ENCODE measurements at regions not wholly inside any gene's neighbourhood (a gene's known extent, or its start where the extent isn't known, plus 50 kb on each side); places are given as distances from the start of the nearest gene placed in this dataset.

- no peaks in the 10 kb centered on the region for H3K9me3 ChIP-seq
- no peaks in the 10 kb centered on the region for H3K27me3 ChIP-seq
- no peaks in the 10 kb centered on the region for H3K36me3 ChIP-seq
- DNase-seq = no peak
- no peaks in the 10 kb centered on the region for H3K4me1 ChIP-seq
- no peak overlapping the region for H3K4me3 ChIP-seq
- intact Hi-C loops (cut with DNase I; ENCODE audit: low total_unique reads) = no loop called here
- TF ChIP-seq, protein P1, sequence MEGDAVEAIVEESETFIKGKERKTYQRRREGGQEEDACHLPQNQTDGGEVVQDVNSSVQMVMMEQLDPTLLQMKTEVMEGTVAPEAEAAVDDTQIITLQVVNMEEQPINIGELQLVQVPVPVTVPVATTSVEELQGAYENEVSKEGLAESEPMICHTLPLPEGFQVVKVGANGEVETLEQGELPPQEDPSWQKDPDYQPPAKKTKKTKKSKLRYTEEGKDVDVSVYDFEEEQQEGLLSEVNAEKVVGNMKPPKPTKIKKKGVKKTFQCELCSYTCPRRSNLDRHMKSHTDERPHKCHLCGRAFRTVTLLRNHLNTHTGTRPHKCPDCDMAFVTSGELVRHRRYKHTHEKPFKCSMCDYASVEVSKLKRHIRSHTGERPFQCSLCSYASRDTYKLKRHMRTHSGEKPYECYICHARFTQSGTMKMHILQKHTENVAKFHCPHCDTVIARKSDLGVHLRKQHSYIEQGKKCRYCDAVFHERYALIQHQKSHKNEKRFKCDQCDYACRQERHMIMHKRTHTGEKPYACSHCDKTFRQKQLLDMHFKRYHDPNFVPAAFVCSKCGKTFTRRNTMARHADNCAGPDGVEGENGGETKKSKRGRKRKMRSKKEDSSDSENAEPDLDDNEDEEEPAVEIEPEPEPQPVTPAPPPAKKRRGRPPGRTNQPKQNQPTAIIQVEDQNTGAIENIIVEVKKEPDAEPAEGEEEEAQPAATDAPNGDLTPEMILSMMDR (IDR thresholded peaks at IDR 0.05) = no peak
- TF ChIP-seq POLR2A (IDR thresholded peaks at IDR 0.05) = no peak
- H3K27ac ChIP-seq = no peak overlapping the region
Observed at GRCh38 chr2:65491381-65491905, 59.0 kb upstream of the SPRED2 start.

DNA sequence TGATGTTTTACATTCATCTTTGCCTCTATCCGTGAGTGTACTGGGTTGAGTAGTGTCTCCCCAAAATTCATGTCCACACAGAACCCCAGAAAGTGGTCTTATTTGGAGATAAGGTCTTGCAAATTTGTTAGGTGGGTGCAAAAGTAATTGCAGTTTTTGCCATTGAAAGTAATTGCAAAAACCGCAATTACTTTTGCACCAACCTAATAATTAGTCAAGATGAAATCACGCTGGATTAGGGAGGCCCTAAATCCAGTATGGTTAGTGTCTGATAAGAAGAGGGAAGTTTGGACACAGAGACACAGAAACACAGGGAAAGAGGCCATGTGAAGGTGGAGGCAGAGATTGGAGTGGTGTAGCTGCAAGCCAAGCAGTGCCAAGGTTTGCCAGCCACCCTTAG is 57.8 kb upstream of the SPRED2 start:
- H3K27me3 ChIP-seq = no peaks in the 10 kb centered on the region
- no peaks in the 10 kb centered on the region for H3K36me3 ChIP-seq

GRCh38 chr2:65489269-65489668 is 56.9 kb upstream of the SPRED2 start:
- TF ChIP-seq POLR2A (IDR thresholded peaks at IDR 0.05) = no peak
- TF ChIP-seq, protein P1 (IDR thresholded peaks at IDR 0.05) = no peak
- DNase-seq = no peak
- Histone ChIP-seq H3K4me1 (no peaks in the 10 kb centered on the region), H3K36me3 (no peaks in the 10 kb centered on the region), H3K27me3 (no peaks in the 10 kb centered on the region), H3K4me3 (no peak overlapping the region), H3K9me3 (no peaks in the 10 kb centered on the region), H3K27ac (no peak overlapping the region)
- intact Hi-C loops (cut with DNase I; ENCODE audit: low total_unique reads) = no loop called here

More for the DNA sequence above, 57.8 kb upstream of the SPRED2 start:
- Histone ChIP-seq H3K9me3 (no peaks in the 10 kb centered on the region), H3K27ac (no peak overlapping the region), H3K4me3 (no peak overlapping the region), H3K4me1 (no peaks in the 10 kb centered on the region)
- intact Hi-C loops (cut with DNase I; ENCODE audit: low total_unique reads) = no loop called here
- DNase-seq = no peak
- TF ChIP-seq POLR2A (IDR thresholded peaks at IDR 0.05) = no peak
- TF ChIP-seq, protein P1 (IDR thresholded peaks at IDR 0.05) = no peak

- TF ChIP-seq POLR2A (IDR thresholded peaks at IDR 0.05) = no peak
- TF ChIP-seq, protein P1 (IDR thresholded peaks at IDR 0.05) = no peak
- Histone ChIP-seq H3K4me1 (no peaks in the 10 kb centered on the region), H3K4me3 (no peak overlapping the region), H3K9me3 (no peaks in the 10 kb centered on the region), H3K36me3 (no peaks in the 10 kb centered on the region), H3K27me3 (no peaks in the 10 kb centered on the region), H3K27ac (no peak overlapping the region)
- intact Hi-C loops (cut with DNase I; ENCODE audit: low total_unique reads) = no loop called here
- DNase-seq = no peak
Observed at GRCh38 chr2:65488527-65488926, 56.1 kb upstream of the SPRED2 start.

DNA sequence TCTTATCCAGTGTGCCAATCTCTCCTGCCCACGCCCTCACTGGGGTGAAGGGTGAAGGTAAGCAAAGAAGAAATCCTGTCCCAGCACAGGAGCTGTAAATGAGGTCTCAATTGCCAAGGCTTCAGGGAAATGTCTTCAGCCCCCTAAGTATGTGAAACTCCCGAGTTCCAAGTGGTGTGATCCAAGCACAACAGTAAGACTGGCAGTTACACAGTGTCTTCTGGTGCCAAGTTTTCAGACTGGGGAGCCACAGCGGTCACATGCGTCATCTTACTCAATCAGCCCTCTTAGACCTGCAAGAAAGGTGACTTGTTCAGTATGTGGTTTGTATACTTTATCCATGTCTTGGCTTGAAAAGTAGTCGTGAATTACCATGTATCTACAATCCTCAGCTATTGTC is 55.0 kb upstream of the SPRED2 start:
- no peaks in the 10 kb centered on the region for H3K27me3 ChIP-seq
- TF ChIP-seq POLR2A (IDR thresholded peaks at IDR 0.05) = no peak
- TF ChIP-seq, protein P1 (IDR thresholded peaks at IDR 0.05) = no peak
- H3K4me1 ChIP-seq = no peaks in the 10 kb centered on the region
- H3K36me3 ChIP-seq = no peaks in the 10 kb centered on the region
- intact Hi-C loops (cut with DNase I; ENCODE audit: low total_unique reads) = no loop called here
- H3K4me3 ChIP-seq = no peak overlapping the region
- H3K9me3 ChIP-seq = no peaks in the 10 kb centered on the region
- no peak for DNase-seq
- no peak overlapping the region for H3K27ac ChIP-seq
